Esophagus muscularis mucosa (tissue), 3 donors: ENCODE measurements at regions not wholly inside any gene's neighbourhood (a gene's known extent, or its start where the extent isn't known, plus 50 kb on each side); places are given as distances from the start of the nearest gene placed in this dataset.

Source experiments
- CTCF ChIP-seq, 3 experiments: fragments of 200-600 bp in 2 of 3; fragments of 450-650 bp in 1 of 3; sonication (generic) in 2 of 3; IDR thresholded peaks; one replicate each; pipeline ENCODE4 v1.5.1; 2017 to 2019; ENCODE audit warnings: antibody characterized with exemption in 3 of 3, mild to moderate bottlenecking in 2 of 3, moderate library complexity in 1 of 3
- EP300 ChIP-seq: sonication (generic); formaldehyde crosslinking; IDR thresholded peaks from one replicate; pipeline ENCODE4 v1.6.1; 2017; ENCODE audit warnings: antibody characterized with exemption

DNA sequence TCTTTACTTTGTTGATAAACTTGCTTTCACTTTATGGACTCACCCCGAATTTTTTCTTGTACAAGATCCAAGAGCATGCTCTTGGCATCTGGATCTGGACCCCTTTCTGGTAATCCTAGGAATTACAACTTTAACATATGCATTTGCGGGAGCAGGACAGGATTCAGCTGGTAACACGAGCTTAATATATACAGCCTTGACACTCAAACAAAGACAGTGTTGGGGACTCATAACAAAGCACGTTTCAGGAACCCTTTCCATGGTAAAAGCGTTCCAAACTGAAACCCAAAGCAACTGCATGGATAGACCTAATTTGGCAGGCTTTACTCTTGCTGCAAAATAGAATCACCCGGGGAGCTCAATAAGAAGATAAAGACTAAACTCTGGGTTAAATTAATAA lies 349.7 kb upstream of the AMELY start:
- TF ChIP-seq CTCF (IDR thresholded peaks at IDR 0.05) (no peak), EP300 (no peak)
